Fibroblast of lung (primary cell): ENCODE measurements at regions not wholly inside any gene's neighbourhood (a gene's known extent, or its start where the extent isn't known, plus 50 kb on each side); places are given as distances from the start of the nearest gene placed in this dataset.

ENCODE experiments used
- EZH2 ChIP-seq: IDR thresholded peaks from 2 replicates; pipeline ENCODE4 v1.5.1; 2012; ENCODE audit warnings: low read length, control low read depth, mild to moderate bottlenecking; ENCODE audit errors: missing control alignments
- TF ChIP-seq, protein P1 (sequence below), 2 donors: IDR thresholded peaks in 1 of 2; conservative IDR thresholded peaks in 1 of 2; 1 replicate in 1 of 2; 2 replicates in 1 of 2; pipeline ENCODE4 v1.5.1; 2011 to 2012; ENCODE audit warnings: low read length in 2 of 2, control low read depth in 1 of 2, inconsistent platforms in 1 of 2, low read depth in 1 of 2, mild to moderate bottlenecking in 1 of 2

DNA sequence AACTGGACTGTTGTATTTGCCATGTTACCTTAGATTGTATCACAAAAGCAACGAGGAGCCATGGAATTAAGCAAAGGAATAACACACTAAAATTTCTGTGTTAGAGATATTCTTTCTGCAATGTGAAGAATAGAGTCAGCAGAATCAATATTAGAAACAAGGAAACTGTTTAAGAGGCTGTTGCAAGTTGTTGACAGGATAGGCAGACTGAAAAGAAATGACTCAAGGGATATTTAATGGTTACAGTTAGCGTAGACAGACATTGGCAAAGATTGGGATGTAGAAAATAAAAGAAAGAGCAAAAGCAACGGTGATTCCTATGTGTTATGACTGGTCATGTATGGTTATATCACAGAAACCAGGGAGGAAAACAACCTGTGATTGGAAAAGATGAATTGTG is 299.0 kb upstream of the PPFIA2 start:
- TF ChIP-seq, protein P1, sequence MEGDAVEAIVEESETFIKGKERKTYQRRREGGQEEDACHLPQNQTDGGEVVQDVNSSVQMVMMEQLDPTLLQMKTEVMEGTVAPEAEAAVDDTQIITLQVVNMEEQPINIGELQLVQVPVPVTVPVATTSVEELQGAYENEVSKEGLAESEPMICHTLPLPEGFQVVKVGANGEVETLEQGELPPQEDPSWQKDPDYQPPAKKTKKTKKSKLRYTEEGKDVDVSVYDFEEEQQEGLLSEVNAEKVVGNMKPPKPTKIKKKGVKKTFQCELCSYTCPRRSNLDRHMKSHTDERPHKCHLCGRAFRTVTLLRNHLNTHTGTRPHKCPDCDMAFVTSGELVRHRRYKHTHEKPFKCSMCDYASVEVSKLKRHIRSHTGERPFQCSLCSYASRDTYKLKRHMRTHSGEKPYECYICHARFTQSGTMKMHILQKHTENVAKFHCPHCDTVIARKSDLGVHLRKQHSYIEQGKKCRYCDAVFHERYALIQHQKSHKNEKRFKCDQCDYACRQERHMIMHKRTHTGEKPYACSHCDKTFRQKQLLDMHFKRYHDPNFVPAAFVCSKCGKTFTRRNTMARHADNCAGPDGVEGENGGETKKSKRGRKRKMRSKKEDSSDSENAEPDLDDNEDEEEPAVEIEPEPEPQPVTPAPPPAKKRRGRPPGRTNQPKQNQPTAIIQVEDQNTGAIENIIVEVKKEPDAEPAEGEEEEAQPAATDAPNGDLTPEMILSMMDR (conservative IDR thresholded peaks at IDR 0.05 in 1 of 2, IDR thresholded peaks at IDR 0.05 in 1 of 2; ENCODE audit: low read depth in 1 of 2, low read length in 2 of 2), result no peak
- TF ChIP-seq EZH2, result no peak
